Fibroblast of mammary gland (primary cell): ENCODE measurements at regions not wholly inside any gene's neighbourhood (a gene's known extent, or its start where the extent isn't known, plus 50 kb on each side); places are given as distances from the start of the nearest gene placed in this dataset.

Experiments used
- DNase-seq: peaks from one replicate; pipeline ENCODE4 v3.0.0-alpha.2; 2010; ENCODE audit warnings: low read depth
- H3K4me3 ChIP-seq: 2 replicates; pipeline ENCODE4 v1.5.1; 2011; ENCODE audit warnings: low read depth, mild to moderate bottlenecking, low read length, moderate library complexity; ENCODE audit not compliant: control insufficient read depth
- TF ChIP-seq, protein P1 (sequence below): conservative IDR thresholded peaks from 2 replicates; pipeline ENCODE4 v1.5.1; 2011; ENCODE audit warnings: low read depth, low read length, inconsistent platforms; ENCODE audit not compliant: control insufficient read depth, insufficient read depth

- no peak overlapping the region for H3K4me3 ChIP-seq
- no peak for DNase-seq
- TF ChIP-seq, protein P1, sequence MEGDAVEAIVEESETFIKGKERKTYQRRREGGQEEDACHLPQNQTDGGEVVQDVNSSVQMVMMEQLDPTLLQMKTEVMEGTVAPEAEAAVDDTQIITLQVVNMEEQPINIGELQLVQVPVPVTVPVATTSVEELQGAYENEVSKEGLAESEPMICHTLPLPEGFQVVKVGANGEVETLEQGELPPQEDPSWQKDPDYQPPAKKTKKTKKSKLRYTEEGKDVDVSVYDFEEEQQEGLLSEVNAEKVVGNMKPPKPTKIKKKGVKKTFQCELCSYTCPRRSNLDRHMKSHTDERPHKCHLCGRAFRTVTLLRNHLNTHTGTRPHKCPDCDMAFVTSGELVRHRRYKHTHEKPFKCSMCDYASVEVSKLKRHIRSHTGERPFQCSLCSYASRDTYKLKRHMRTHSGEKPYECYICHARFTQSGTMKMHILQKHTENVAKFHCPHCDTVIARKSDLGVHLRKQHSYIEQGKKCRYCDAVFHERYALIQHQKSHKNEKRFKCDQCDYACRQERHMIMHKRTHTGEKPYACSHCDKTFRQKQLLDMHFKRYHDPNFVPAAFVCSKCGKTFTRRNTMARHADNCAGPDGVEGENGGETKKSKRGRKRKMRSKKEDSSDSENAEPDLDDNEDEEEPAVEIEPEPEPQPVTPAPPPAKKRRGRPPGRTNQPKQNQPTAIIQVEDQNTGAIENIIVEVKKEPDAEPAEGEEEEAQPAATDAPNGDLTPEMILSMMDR = no peak
Measured at GRCh38 chr5:90014420-90014819, 395.1 kb downstream of the CETN3 start.

GRCh38 chr5:90000351-90000750 lies 409.2 kb downstream of the CETN3 start:
- TF ChIP-seq, protein P1 = no peak
- no peak overlapping the region for H3K4me3 ChIP-seq
- no peak for DNase-seq

DNA sequence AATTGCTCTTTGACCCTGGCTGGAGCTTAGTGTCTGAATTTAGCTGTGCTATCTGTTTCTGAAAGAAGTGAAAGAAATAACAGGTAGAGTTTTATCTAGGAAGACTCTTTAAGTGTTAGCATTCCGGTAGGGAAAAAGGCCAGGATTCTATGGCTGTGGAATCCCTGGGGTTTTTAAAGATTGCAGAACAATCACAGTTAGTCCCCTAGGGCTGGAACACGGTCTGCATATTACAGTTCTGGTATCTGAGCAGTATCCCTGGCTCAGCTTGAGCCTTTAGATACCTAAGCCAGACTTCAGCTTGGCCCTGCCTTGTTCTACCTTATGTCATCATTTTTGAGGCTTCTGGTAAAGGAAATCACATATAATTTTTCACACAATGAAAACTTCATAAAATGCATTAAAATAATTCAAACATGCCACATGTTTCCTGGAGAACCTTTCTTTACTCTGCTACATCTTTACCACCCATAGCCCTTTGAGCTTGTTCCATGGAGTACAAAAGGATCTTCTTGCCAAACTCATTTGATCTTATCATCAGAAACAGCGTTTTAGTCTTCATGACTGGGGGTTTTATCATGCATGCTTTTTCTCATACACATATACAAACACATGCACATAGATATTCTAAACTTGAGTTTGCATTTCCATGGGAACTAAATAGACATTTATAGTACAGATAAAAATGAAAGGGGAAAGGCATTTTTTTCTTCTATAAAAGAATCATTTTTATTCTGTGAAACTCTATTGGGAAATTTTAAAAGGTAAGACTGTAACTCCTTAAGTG lies 410.8 kb downstream of the CETN3 start:
- TF ChIP-seq, protein P1 = no peak
- no peak overlapping the region for H3K4me3 ChIP-seq
- no peak for DNase-seq

GRCh38 chr5:89996890-89997289 lies 412.7 kb downstream of the CETN3 start:
- DNase-seq = no peak
- H3K4me3 ChIP-seq = no peak overlapping the region
- TF ChIP-seq, protein P1 = no peak

GRCh38 chr5:89996335-89996734 lies 413.2 kb downstream of the CETN3 start:
- TF ChIP-seq, protein P1 = no peak
- no peak for DNase-seq
- no peak overlapping the region for H3K4me3 ChIP-seq

DNA sequence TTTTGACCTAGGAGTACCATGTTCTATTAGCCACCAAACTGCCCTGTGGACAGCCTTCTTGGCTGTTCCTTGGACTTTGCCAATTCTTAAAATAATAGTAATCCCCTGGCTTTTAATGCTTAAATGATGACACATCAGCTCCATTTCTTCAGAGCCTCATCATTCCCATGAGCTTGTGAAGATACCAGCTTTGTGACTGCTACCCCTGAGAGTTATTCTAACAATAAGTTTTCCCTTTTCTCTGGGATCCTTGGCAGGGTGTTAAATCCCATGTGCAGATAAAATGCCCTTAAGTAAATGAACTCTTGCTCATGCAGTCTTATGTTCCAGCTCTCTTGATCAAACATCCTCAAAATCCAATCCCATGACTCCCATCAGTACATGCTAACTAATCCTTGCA lies 415.3 kb downstream of the CETN3 start:
- peak; percentile 46 for DNase-seq
- TF ChIP-seq, protein P1 = no peak
- no peak overlapping the region for H3K4me3 ChIP-seq

DNA sequence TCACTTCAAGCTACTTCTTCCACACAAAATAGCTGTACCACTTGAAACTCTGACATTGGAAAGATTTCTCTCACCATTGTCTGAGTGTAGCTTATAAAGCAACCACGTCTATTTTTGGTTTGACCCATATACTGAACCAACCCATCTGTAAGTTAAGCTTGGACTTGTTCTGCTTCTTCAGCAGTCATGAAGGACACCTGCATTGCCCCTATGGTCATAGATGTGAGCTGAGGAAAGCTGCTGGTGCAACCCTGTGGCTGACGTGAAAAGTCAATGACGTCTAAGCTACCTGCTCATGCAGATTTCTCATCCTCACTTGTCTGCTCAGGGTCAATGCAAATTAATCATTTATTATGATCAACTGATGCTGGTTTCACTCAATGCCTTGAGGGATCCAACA lies 417.4 kb downstream of the CETN3 start:
- H3K4me3 ChIP-seq = no peak overlapping the region

More for the DNA sequence above, 417.4 kb downstream of the CETN3 start:
- TF ChIP-seq, protein P1 = no peak
- DNase-seq = no peak
